GM12878 (cell line): ENCODE measurements at regions not wholly inside any gene's neighbourhood (a gene's known extent, or its start where the extent isn't known, plus 50 kb on each side); places are given as distances from the start of the nearest gene placed in this dataset.

Experiments used
- ATAC-seq: fragments of 200-7000 bp; cut with Tn5 transposase; 3 replicates; pipeline ENCODE4 v1.9.1; 2020; ENCODE audit warnings: mild to moderate bottlenecking, moderate library complexity
- BruUV-seq: library from RNA; stranded (reverse); fragments of 400-500 nt; replicated peaks from 2 replicates; lab custom pipeline; 2021; lab: Mats Ljungman, UMichigan
- CTCF ChIA-PET: fragments of 300-600 bp; sonication (Branson Sonifier 250); formaldehyde crosslinking; extraction: SDS; loops from one replicate; lab custom pipeline; 2021; ENCODE audit warnings: inconsistent platforms; lab: Yijun Ruan, JAX
- POLR2A ChIA-PET: fragments of 350-600 bp; formaldehyde crosslinking; extraction: SDS; loops from one replicate; lab custom pipeline; 2021; ENCODE audit warnings: inconsistent platforms; lab: Charles Lee
- RAD21 ChIA-PET: fragments of 300-600 bp; sonication (Branson Sonifier 250); formaldehyde crosslinking; loops from one replicate; lab custom pipeline; 2023; ENCODE audit warnings: antibody characterized with exemption; ENCODE audit not compliant: unreplicated experiment; lab: Charles Lee
- SMC1A ChIA-PET: fragments of 300-600 bp; sonication (Branson Sonifier 250); formaldehyde crosslinking; loops from one replicate; lab custom pipeline; 2023; ENCODE audit not compliant: unreplicated experiment, uncharacterized antibody; lab: Charles Lee
- DNase-seq: peaks from one replicate; pipeline ENCODE4 v3.0.0-alpha.2; 2011; ENCODE audit warnings: low read depth, low spot score
- FAIRE-seq: peaks from 3 replicates; lab custom pipeline; 2011; peaks lifted over from hg19 to GRCh38; lab: Jason Lieb, UNC
- H2AFZ ChIP-seq: 2 replicates; pipeline ENCODE4 v1.6.0; 2011; ENCODE audit warnings: low read depth, low read length, control low read depth; ENCODE audit not compliant: control insufficient read depth
- H3K27ac ChIP-seq: 2 replicates; pipeline ENCODE4 v1.5.1; 2011; ENCODE audit warnings: control low read depth; ENCODE audit not compliant: control insufficient read depth, insufficient read depth
- H3K27me3 ChIP-seq, 2 experiments: replicated peaks in 1 of 2; 2 replicates each; pipeline versions ENCODE4 v1.6.0 to v1.6.1; 2011; ENCODE audit warnings: low read length in 1 of 2; ENCODE audit not compliant: control insufficient read depth in 2 of 2, insufficient read depth in 2 of 2
- H3K36me3 ChIP-seq, 2 experiments: 2 replicates each; pipeline ENCODE4 v1.5.1; 2011; ENCODE audit warnings: low read length in 1 of 2; ENCODE audit not compliant: control insufficient read depth in 2 of 2, insufficient read depth in 2 of 2
- H3K4me1 ChIP-seq: 2 replicates; pipeline ENCODE4 v1.6.1; 2011; ENCODE audit warnings: mild to moderate bottlenecking, low read length, moderate library complexity, mixed read lengths; ENCODE audit not compliant: control insufficient read depth, insufficient read depth
- H3K4me2 ChIP-seq: 2 replicates; pipeline ENCODE4 v1.6.0; 2011; ENCODE audit warnings: control low read depth; ENCODE audit not compliant: control insufficient read depth, insufficient read depth
- H3K4me3 ChIP-seq: fragments of 200-600 bp; sonication (generic); 2 replicates; pipeline ENCODE4 v1.5.1; 2016
- H3K79me2 ChIP-seq: 2 replicates; pipeline ENCODE4 v1.6.0; 2011; ENCODE audit warnings: low read length; ENCODE audit not compliant: control insufficient read depth, insufficient read depth
- H3K9ac ChIP-seq: 2 replicates; pipeline ENCODE4 v1.8.0; 2011; ENCODE audit warnings: low read length, control low read depth, mixed read lengths; ENCODE audit not compliant: control insufficient read depth, insufficient read depth
- H3K9me3 ChIP-seq: replicated peaks from 3 replicates; pipeline ENCODE4 v1.5.1; 2011; ENCODE audit warnings: mild to moderate bottlenecking, low read length; ENCODE audit not compliant: control insufficient read depth, insufficient read depth
- H4K20me1 ChIP-seq: 2 replicates; pipeline ENCODE4 v1.6.0; 2011; ENCODE audit not compliant: control insufficient read depth, insufficient read depth
- BHLHE40 ChIP-seq, 2 experiments: fragments of 450-650 bp in 1 of 2; IDR thresholded peaks; 2 replicates each; pipeline ENCODE4 v1.6.1; 2011 to 2017; ENCODE audit warnings: low read depth in 2 of 2, borderline replicate concordance in 1 of 2, improper control_type of control experiment in 1 of 2, low read length in 1 of 2, mild to moderate bottlenecking in 1 of 2
- BMI1 ChIP-seq: fragments of 450-650 bp; IDR thresholded peaks from 2 replicates; pipeline ENCODE4 v1.6.1; 2016; ENCODE audit warnings: mild to moderate bottlenecking, moderate library complexity, borderline replicate concordance
- E4F1 ChIP-seq: fragments of 450-650 bp; IDR thresholded peaks from 2 replicates; pipeline ENCODE4 v1.6.1; 2018; ENCODE audit warnings: borderline replicate concordance, mild to moderate bottlenecking; ENCODE audit not compliant: partially characterized antibody
- ETV6 ChIP-seq, 2 experiments: fragments of 450-650 bp in 1 of 2; IDR thresholded peaks in 1 of 2; conservative IDR thresholded peaks in 1 of 2; 2 replicates each; pipeline ENCODE4 v1.6.1; 2014; ENCODE audit warnings: antibody characterized with exemption in 1 of 2, borderline replicate concordance in 1 of 2, low read depth in 1 of 2, mild to moderate bottlenecking in 1 of 2, moderate library complexity in 1 of 2
- IRF4 ChIP-seq: IDR thresholded peaks from 2 replicates; pipeline ENCODE4 v1.6.1; 2011; ENCODE audit warnings: low read depth, low read length
- JUNB ChIP-seq: IDR thresholded peaks from 2 replicates; pipeline ENCODE4 v1.6.1; 2016; ENCODE audit warnings: antibody characterized with exemption, mild to moderate bottlenecking
- LARP7 ChIP-seq: fragments of 450-650 bp; IDR thresholded peaks from 2 replicates; pipeline ENCODE4 v1.6.1; 2017; ENCODE audit warnings: mild to moderate bottlenecking
- NFIC ChIP-seq: IDR thresholded peaks from 2 replicates; pipeline ENCODE4 v1.6.1; 2012; ENCODE audit warnings: low read depth, mild to moderate bottlenecking, inconsistent platforms, low read length, moderate library complexity
- NR2C1 ChIP-seq: fragments of 450-650 bp; IDR thresholded peaks from 2 replicates; pipeline ENCODE4 v1.6.1; 2017; ENCODE audit warnings: antibody characterized with exemption, mild to moderate bottlenecking, moderate library complexity
- RELB ChIP-seq: fragments of 450-650 bp; IDR thresholded peaks from 2 replicates; pipeline ENCODE4 v1.6.1; 2017; ENCODE audit warnings: low read depth, mild to moderate bottlenecking, moderate library complexity
- REST ChIP-seq: IDR thresholded peaks from 2 replicates; pipeline ENCODE4 v1.6.1; 2012; ENCODE audit warnings: mild to moderate bottlenecking, low read depth, low read length
- RFX5 ChIP-seq: IDR thresholded peaks from 2 replicates; pipeline ENCODE4 v1.6.1; 2011; ENCODE audit warnings: low read depth, low read length, improper control_type of control experiment
- RUNX3 ChIP-seq: IDR thresholded peaks from 2 replicates; pipeline ENCODE4 v1.6.1; 2012; ENCODE audit warnings: low read length, inconsistent platforms
- SMARCA5 ChIP-seq: fragments of 450-650 bp; IDR thresholded peaks from 2 replicates; pipeline ENCODE4 v1.6.1; 2017; ENCODE audit warnings: mild to moderate bottlenecking
- SUPT20H ChIP-seq: IDR thresholded peaks from 2 replicates; pipeline ENCODE4 v1.6.1; 2011; ENCODE audit warnings: low read depth, mild to moderate bottlenecking, low read length, moderate library complexity, borderline replicate concordance; ENCODE audit not compliant: control insufficient read depth
- TBL1XR1 ChIP-seq: IDR thresholded peaks from 2 replicates; pipeline ENCODE4 v1.6.1; 2012; ENCODE audit warnings: low read depth, low read length, improper control_type of control experiment
- TCF3 ChIP-seq: IDR thresholded peaks from 2 replicates; pipeline ENCODE4 v1.6.1; 2012; ENCODE audit warnings: low read depth, mild to moderate bottlenecking, low read length, borderline replicate concordance; ENCODE audit not compliant: insufficient read depth
- WGBS: methylation state at CpG from one replicate; pipeline ENCODE4 v1.1.6; 2016; ENCODE audit warnings: low lambda C conversion rate; ENCODE audit not compliant: insufficient replicate concordance, insufficient coverage; ENCODE audit errors: missing lambda C conversion rate; 5-methylcytosine and 5-hydroxymethylcytosine counted together
- in situ Hi-C: fragments of 300-500 bp; cut with MboI; formaldehyde crosslinking; loops from 9 replicates; pipeline ENCODE4 v1.14.3; 2018; ENCODE audit warnings: mixed read lengths
- intact Hi-C: fragments of 100-400 bp; cut with micrococcal nuclease; formaldehyde crosslinking; loops from one replicate; pipeline ENCODE4 v1.14.2; 2022; ENCODE audit not compliant: unreplicated experiment

GRCh38 chr21:16821588-16821987 lies 691.3 kb upstream of the CXADR start:
- Histone ChIP-seq H3K27ac (no peak overlapping the region), H3K9ac (no peak overlapping the region), H3K4me2 (no peak overlapping the region), H2AFZ (no peak overlapping the region), H4K20me1 (no peaks in the 10 kb centered on the region), H3K36me3 (no peaks in the 10 kb centered on the region), H3K79me2 (no peaks in the 10 kb centered on the region), H3K4me1 (no peaks in the 10 kb centered on the region), H3K27me3 (no peaks in the 10 kb centered on the region), H3K9me3 (no peaks in the 10 kb centered on the region), H3K4me3 (no peak overlapping the region)
- ChIA-PET RAD21 (no interaction called here), CTCF (no interaction called here), POLR2A (no interaction called here), SMC1A (no interaction called here)
- ATAC-seq (no peak), DNase-seq (no peak), FAIRE-seq (no peak)
- 17% methylated on average over 1 of the region's 1 CpG for WGBS
- no peak for TF ChIP-seq TBL1XR1
- no peak for TF ChIP-seq ETV6 (conservative IDR thresholded peaks at IDR 0.05 in 1 of 2, IDR thresholded peaks at IDR 0.05 in 1 of 2; ENCODE audit: borderline replicate concordance in 1 of 2, low read depth in 1 of 2)
- TF ChIP-seq SUPT20H, result no peak
- TF ChIP-seq IRF4, result no peak
- no peak for TF ChIP-seq REST
- no peak for TF ChIP-seq RFX5
- no peak for TF ChIP-seq NR2C1
- no peak for TF ChIP-seq LARP7
- no peak for TF ChIP-seq NFIC
- TF ChIP-seq JUNB, result no peak
- TF ChIP-seq SMARCA5, result no peak
- TF ChIP-seq BMI1, result no peak
- TF ChIP-seq BHLHE40 (IDR thresholded peaks at IDR 0.05; ENCODE audit: borderline replicate concordance in 1 of 2, low read depth in 2 of 2, low read length in 1 of 2), result no peak
- no peak for TF ChIP-seq RELB
- TF ChIP-seq E4F1, result no peak
- TF ChIP-seq TCF3, result no peak
- no peak for TF ChIP-seq RUNX3
- in situ Hi-C loops (no loop called here), intact Hi-C loops (no loop called here)
- no TSS peak for BruUV-seq
